Skeletal muscle satellite cell (primary cell): ENCODE measurements at regions not wholly inside any gene's neighbourhood (a gene's known extent, or its start where the extent isn't known, plus 50 kb on each side); places are given as distances from the start of the nearest gene placed in this dataset.
A peak's percentile ranks its signal among the peaks of the same experiment; 100 is the strongest.
"Not testable (repeated sequence)": the region's sequence is repeated elsewhere in the genome, so short reads cannot be mapped to it uniquely, and the experiment has no call there.

ENCODE experiments used
- H3K27me3 ChIP-seq: 2 replicates; pipeline ENCODE4 v1.7.0; 2013; ENCODE audit warnings: low read length; ENCODE audit not compliant: control insufficient read depth, insufficient read depth
- H3K36me3 ChIP-seq: 2 replicates; pipeline ENCODE4 v1.7.0; 2013; ENCODE audit warnings: mild to moderate bottlenecking, control low read depth, low read length; ENCODE audit not compliant: insufficient read depth
- H3K4me1 ChIP-seq: 2 replicates; pipeline ENCODE4 v1.7.0; 2013; ENCODE audit warnings: low read length; ENCODE audit not compliant: control insufficient read depth, insufficient read depth
- H3K4me2 ChIP-seq: 2 replicates; pipeline ENCODE4 v1.7.0; 2013; ENCODE audit warnings: mild to moderate bottlenecking, low read length
- H3K4me3 ChIP-seq: 2 replicates; pipeline ENCODE4 v1.7.0; 2013; ENCODE audit warnings: low read length
- H3K9ac ChIP-seq: 2 replicates; pipeline ENCODE4 v1.7.0; 2013; ENCODE audit warnings: mild to moderate bottlenecking, low read depth, low read length, moderate library complexity
- H3K9me3 ChIP-seq: replicated peaks from 2 replicates; pipeline ENCODE4 v1.7.0; 2013; ENCODE audit warnings: mild to moderate bottlenecking, control low read depth, low read length

GRCh38 chr1:30090162-30090820, 633.1 kb downstream of the MATN1 start:
- H3K4me2 ChIP-seq = no peak overlapping the region
- H3K27me3 ChIP-seq = no peaks in the 10 kb centered on the region
- no peaks in the 10 kb centered on the region for H3K36me3 ChIP-seq
- H3K9me3 ChIP-seq = peaks cover 5% of the 10 kb centered on the region
- H3K9ac ChIP-seq = no peak overlapping the region
- H3K4me1 ChIP-seq = no peaks in the 10 kb centered on the region
- no peak overlapping the region for H3K4me3 ChIP-seq

GRCh38 chr1:30089024-30089430, 634.4 kb downstream of the MATN1 start:
- no peaks in the 10 kb centered on the region for H3K27me3 ChIP-seq
- H3K4me1 ChIP-seq = peaks cover 10% of the 10 kb centered on the region

GRCh38 chr1:30088594-30088993, 634.8 kb downstream of the MATN1 start:
- Histone ChIP-seq H3K4me1 (peaks cover 14% of the 10 kb centered on the region), H3K4me2 (no peak overlapping the region), H3K27me3 (no peaks in the 10 kb centered on the region), H3K36me3 (no peaks in the 10 kb centered on the region), H3K9ac (no peak overlapping the region), H3K9me3 (peaks cover 5% of the 10 kb centered on the region), H3K4me3 (no peak overlapping the region)

More at GRCh38 chr1:30089024-30089430, 634.4 kb downstream of the MATN1 start:
- H3K4me2 ChIP-seq = no peak overlapping the region
- no peak overlapping the region for H3K9ac ChIP-seq
- H3K9me3 ChIP-seq = peaks cover 5% of the 10 kb centered on the region
- H3K36me3 ChIP-seq = no peaks in the 10 kb centered on the region
- no peak overlapping the region for H3K4me3 ChIP-seq

GRCh38 chr1:30087465-30087864, 635.9 kb downstream of the MATN1 start:
- H3K36me3 ChIP-seq = no peaks in the 10 kb centered on the region
- H3K4me3 ChIP-seq = no peak overlapping the region
- H3K4me1 ChIP-seq = peaks cover 19% of the 10 kb centered on the region
- H3K9me3 ChIP-seq = peaks cover 5% of the 10 kb centered on the region
- no peak overlapping the region for H3K9ac ChIP-seq
- no peaks in the 10 kb centered on the region for H3K27me3 ChIP-seq
- H3K4me2 ChIP-seq = no peak overlapping the region

- no peaks in the 10 kb centered on the region for H3K9me3 ChIP-seq
- H3K9ac ChIP-seq = no peak overlapping the region
- no peak overlapping the region for H3K4me3 ChIP-seq
- H3K4me1 ChIP-seq = peaks cover 19% of the 10 kb centered on the region
- no peaks in the 10 kb centered on the region for H3K36me3 ChIP-seq
- H3K27me3 ChIP-seq = no peaks in the 10 kb centered on the region
- peak overlapping the region; percentile 59 for H3K4me2 ChIP-seq
These were observed 637.3 kb downstream of the MATN1 start for GRCh38 chr1:30085811-30086770.

- H3K4me3 ChIP-seq = no peak overlapping the region
- H3K4me1 ChIP-seq = peaks cover 19% of the 10 kb centered on the region
- H3K27me3 ChIP-seq = no peaks in the 10 kb centered on the region
- no peaks in the 10 kb centered on the region for H3K36me3 ChIP-seq
- no peaks in the 10 kb centered on the region for H3K9me3 ChIP-seq
- H3K9ac ChIP-seq = no peak overlapping the region
- no peak overlapping the region for H3K4me2 ChIP-seq
These were observed 638.3 kb downstream of the MATN1 start for GRCh38 chr1:30084909-30085571.

- peak overlapping the region; percentile 28 for H3K4me3 ChIP-seq
These were observed 639.5 kb downstream of the MATN1 start for GRCh38 chr1:30083800-30084464.

GRCh38 chr1:30081379-30082102, 641.8 kb downstream of the MATN1 start:
- H3K4me1 ChIP-seq = peaks cover 19% of the 10 kb centered on the region
- no peak overlapping the region for H3K4me3 ChIP-seq
- no peaks in the 10 kb centered on the region for H3K27me3 ChIP-seq
- H3K9me3 ChIP-seq = no peaks in the 10 kb centered on the region
- H3K4me2 ChIP-seq = no peak overlapping the region
- H3K36me3 ChIP-seq = no peaks in the 10 kb centered on the region
- H3K9ac ChIP-seq = no peak overlapping the region

More at GRCh38 chr1:30083800-30084464, 639.5 kb downstream of the MATN1 start:
- Histone ChIP-seq H3K4me2 (peak overlapping the region; percentile 53), H3K9ac (peak overlapping the region; percentile 30), H3K9me3 (no peaks in the 10 kb centered on the region), H3K36me3 (no peaks in the 10 kb centered on the region), H3K27me3 (no peaks in the 10 kb centered on the region), H3K4me1 (peaks cover 19% of the 10 kb centered on the region)

GRCh38 chr1:30075916-30076315, 647.5 kb downstream of the MATN1 start:
- H3K9ac ChIP-seq, H3K4me2 ChIP-seq, H3K9me3 ChIP-seq, H3K4me1 ChIP-seq, H3K36me3 ChIP-seq, H3K4me3 ChIP-seq, H3K27me3 ChIP-seq: not testable (repeated sequence)

- no peak overlapping the region for H3K4me2 ChIP-seq
- no peaks in the 10 kb centered on the region for H3K9me3 ChIP-seq
- H3K9ac ChIP-seq = no peak overlapping the region
- no peaks in the 10 kb centered on the region for H3K27me3 ChIP-seq
- no peak overlapping the region for H3K4me3 ChIP-seq
- H3K4me1 ChIP-seq = no peaks in the 10 kb centered on the region
- H3K36me3 ChIP-seq = no peaks in the 10 kb centered on the region
These were observed 654.5 kb downstream of the MATN1 start for GRCh38 chr1:30068787-30069472.
